ENCODE measurements at regions not wholly inside any gene's neighbourhood (a gene's known extent, or its start where the extent isn't known, plus 50 kb on each side); places are given as distances from the start of the nearest gene placed in this dataset.

DNA sequence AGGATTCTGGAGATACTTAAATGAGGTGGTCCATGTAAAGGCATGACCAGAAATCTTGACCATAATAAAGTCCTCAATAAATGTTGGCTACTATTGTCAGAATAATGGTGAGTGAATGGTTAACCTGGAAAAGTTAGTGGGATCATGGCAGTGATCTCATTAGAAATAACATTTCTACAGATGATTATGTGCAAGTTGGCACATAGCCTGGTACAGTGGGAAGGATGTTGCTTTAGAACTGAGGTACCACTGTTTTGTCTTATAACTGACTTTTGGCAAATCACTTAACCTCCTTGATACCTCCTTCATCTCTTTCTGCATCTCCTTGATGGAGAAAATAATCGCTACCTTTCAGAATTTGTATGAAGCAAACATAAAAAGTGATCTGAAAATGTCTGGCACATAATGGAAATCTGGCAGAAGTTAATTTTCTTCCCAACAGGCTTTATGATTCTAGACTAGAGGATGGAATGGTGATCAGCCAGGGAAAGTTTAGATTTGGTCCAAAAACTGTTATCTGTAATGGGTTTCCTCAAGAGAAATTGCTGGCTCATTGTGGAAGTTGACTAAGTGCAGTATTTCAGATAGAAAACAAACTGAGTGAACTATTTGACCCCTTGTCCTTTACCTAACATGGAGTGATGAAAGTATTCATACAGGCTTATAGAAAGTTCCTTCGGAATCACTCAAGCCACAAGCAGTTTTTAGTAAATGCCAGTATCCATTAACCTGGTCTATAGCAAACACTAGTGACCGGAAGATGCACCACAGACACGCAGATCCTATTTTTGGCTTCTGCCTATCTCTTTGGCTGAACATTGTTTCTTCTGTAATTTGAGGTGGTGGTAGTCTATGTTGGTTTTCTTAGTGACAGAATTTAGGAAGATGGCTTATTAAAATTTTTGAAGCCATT, 449.6 kb upstream of the TGFBR2 start:
- Mint-ChIP-seq H3K4me3 (no peak overlapping the region), H3K27ac (no peak overlapping the region), H3K9me3 (peaks cover 0 to 3% (median 0%) of the 10 kb centered on the region in 7 donors), H3K36me3 (no peaks in the 10 kb centered on the region), H3K27me3 (peaks cover 0 to 14% (median 4%) of the 10 kb centered on the region in 3 donors), H3K4me1 (no peaks in the 10 kb centered on the region)
- ATAC-seq (ENCODE audit: low read depth in 2 of 2), result no peak
- no peak for DNase-seq

GRCh38 chr3:30161375-30161774, 445.0 kb upstream of the TGFBR2 start:
- Mint-ChIP-seq H3K4me3 (no peak overlapping the region), H3K4me1 (no peaks in the 10 kb centered on the region), H3K9me3 (peaks cover 0 to 17% (median 4%) of the 10 kb centered on the region in 7 donors), H3K27ac (peak overlapping the region in 1 of 6 donors; percentile 59), H3K36me3 (no peaks in the 10 kb centered on the region), H3K27me3 (peaks cover 0 to 8% (median 0%) of the 10 kb centered on the region in 3 donors)
- ATAC-seq (ENCODE audit: low read depth in 2 of 2), result no peak
- no peak for DNase-seq

DNA sequence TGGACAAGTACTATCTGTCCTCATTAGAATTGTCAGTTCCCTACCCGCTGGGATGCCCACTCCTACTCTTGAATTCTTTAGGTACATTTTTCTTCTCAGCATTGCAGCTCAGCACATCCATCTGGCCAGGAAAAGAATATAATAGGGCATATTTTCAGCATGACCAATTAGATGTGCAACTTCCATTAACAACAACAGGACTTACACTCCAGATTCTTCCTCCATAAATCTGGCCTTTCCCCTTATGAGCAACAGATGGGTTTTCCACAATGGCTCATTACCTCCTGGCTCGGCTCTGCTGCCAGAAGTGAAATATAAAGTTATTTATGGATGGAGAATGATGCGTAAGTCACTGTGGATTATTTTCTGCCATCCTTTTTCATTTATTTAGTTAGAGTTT, 443.8 kb upstream of the TGFBR2 start:
- Mint-ChIP-seq H3K9me3 (peaks cover 0 to 17% (median 4%) of the 10 kb centered on the region in 7 donors), H3K4me1 (no peaks in the 10 kb centered on the region), H3K27me3 (peaks cover 0 to 8% (median 0%) of the 10 kb centered on the region in 3 donors), H3K4me3 (no peak overlapping the region), H3K27ac (peak overlapping the region in 2 of 6 donors; percentile 12 to 40), H3K36me3 (no peaks in the 10 kb centered on the region)
- DNase-seq (no peak), ATAC-seq (ENCODE audit: low read depth in 2 of 2) (no peak)

GRCh38 chr3:30166535-30166934, 439.9 kb upstream of the TGFBR2 start:
- Mint-ChIP-seq H3K36me3 (no peaks in the 10 kb centered on the region), H3K9me3 (peaks cover 0 to 17% (median 4%) of the 10 kb centered on the region in 7 donors), H3K4me3 (no peak overlapping the region), H3K4me1 (no peaks in the 10 kb centered on the region), H3K27ac (no peak overlapping the region), H3K27me3 (peaks cover 0 to 2% (median 0%) of the 10 kb centered on the region in 3 donors)
- DNase-seq, result no peak
- no peak for ATAC-seq (ENCODE audit: low read depth in 2 of 2)

- Mint-ChIP-seq H3K4me1 (no peaks in the 10 kb centered on the region), H3K27ac (no peak overlapping the region), H3K4me3 (no peak overlapping the region), H3K27me3 (no peaks in the 10 kb centered on the region), H3K36me3 (no peaks in the 10 kb centered on the region), H3K9me3 (peaks cover 0 to 17% (median 4%) of the 10 kb centered on the region in 7 donors)
- DNase-seq (no peak), ATAC-seq (ENCODE audit: low read depth in 2 of 2) (no peak)
Observed at GRCh38 chr3:30167541-30168011, 438.8 kb upstream of the TGFBR2 start.

- H3K4me1 Mint-ChIP-seq, result no peaks in the 10 kb centered on the region
- ATAC-seq (ENCODE audit: low read depth in 2 of 2), result no peak
Observed at GRCh38 chr3:30169487-30169886, 436.9 kb upstream of the TGFBR2 start.

GRCh38 chr3:30170681-30171438, 435.5 kb upstream of the TGFBR2 start:
- Mint-ChIP-seq H3K27ac (no peak overlapping the region), H3K4me3 (no peak overlapping the region)
- ATAC-seq (ENCODE audit: low read depth in 2 of 2), result no peak

More at GRCh38 chr3:30169487-30169886, 436.9 kb upstream of the TGFBR2 start:
- H3K4me3 Mint-ChIP-seq, result no peak overlapping the region
- DNase-seq, result no peak
- no peak overlapping the region for H3K27ac Mint-ChIP-seq
- H3K9me3 Mint-ChIP-seq, result peaks cover 0 to 17% (median 4%) of the 10 kb centered on the region in 7 donors
- H3K36me3 Mint-ChIP-seq, result no peaks in the 10 kb centered on the region
- H3K27me3 Mint-ChIP-seq, result no peaks in the 10 kb centered on the region

DNA sequence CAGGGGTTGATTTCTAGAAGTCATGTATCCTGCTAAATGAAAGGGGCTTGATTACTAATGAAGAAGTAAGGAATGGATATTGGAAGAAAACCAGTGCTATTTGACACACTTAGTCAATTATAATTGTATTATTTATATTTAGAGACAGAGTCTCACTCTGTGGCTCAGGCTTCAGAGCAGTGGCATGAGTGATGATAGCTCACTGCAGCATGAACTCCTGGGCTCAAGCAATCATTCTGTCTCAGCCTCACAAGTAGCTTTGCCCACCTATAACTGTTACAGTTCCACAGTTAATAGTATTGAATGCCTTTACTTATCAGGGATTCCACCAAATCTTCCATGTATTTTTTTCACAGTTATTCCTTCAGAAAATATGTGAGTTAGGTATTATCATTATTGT, 432.0 kb upstream of the TGFBR2 start:
- no peaks in the 10 kb centered on the region for H3K27me3 Mint-ChIP-seq
- no peaks in the 10 kb centered on the region for H3K36me3 Mint-ChIP-seq
- no peaks in the 10 kb centered on the region for H3K4me1 Mint-ChIP-seq
- H3K4me3 Mint-ChIP-seq, result no peak overlapping the region
- no peaks in the 10 kb centered on the region for H3K9me3 Mint-ChIP-seq
- H3K27ac Mint-ChIP-seq, result peak overlapping the region in 1 of 6 donors; percentile 9
- ATAC-seq (ENCODE audit: low read depth in 2 of 2) (no peak), DNase-seq (no peak)

More at GRCh38 chr3:30170681-30171438, 435.5 kb upstream of the TGFBR2 start:
- H3K4me1 Mint-ChIP-seq, result no peaks in the 10 kb centered on the region
- H3K27me3 Mint-ChIP-seq, result no peaks in the 10 kb centered on the region
- H3K36me3 Mint-ChIP-seq, result no peaks in the 10 kb centered on the region
- H3K9me3 Mint-ChIP-seq, result peaks cover 0 to 7% (median 4%) of the 10 kb centered on the region in 7 donors
- no peak for DNase-seq

DNA sequence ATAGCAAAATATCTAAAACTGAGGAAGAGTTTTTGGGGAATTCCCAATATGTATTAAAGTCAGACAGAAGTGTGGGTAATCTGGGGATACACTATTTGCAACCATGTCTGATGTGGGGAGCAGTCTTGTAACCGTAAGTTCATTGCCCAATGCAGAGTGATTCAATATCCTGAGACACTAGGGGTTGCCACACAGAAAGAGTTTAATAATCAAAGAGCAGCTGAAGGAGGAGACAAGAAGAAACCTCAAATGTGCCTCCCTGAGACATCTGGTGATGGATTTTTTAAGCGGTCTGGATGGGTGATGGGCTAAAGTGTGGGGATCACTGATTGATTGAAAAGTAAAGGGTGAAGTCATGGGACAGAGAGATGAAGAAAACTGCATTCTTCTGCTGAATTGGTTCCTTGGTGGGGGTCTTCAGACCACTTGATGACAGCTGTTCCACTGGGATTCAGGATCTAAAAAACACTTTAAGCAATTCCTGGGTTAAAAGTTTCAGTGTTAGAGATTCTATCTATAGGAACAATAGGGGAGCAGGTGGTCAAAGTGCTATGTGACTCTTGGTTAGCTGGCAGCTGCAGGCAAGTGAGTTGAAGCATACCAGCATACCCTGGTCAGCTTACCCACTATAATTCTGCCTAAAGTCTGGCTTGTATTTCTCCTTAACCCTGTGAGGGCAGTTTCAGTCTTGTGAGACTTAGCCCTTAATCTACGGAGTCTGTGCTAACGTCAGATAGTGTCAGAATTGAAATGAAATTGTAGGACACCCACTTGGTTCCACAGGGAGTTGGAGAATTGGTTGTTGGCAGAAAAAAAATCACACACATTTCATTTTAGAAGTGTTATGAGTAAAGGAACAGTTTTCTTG, 425.9 kb upstream of the TGFBR2 start:
- Mint-ChIP-seq H3K4me1 (no peaks in the 10 kb centered on the region), H3K27me3 (peaks cover 0 to 15% (median 5%) of the 10 kb centered on the region in 3 donors), H3K27ac (no peak overlapping the region), H3K4me3 (no peak overlapping the region), H3K9me3 (no peaks in the 10 kb centered on the region), H3K36me3 (no peaks in the 10 kb centered on the region)
- ATAC-seq (ENCODE audit: low read depth in 2 of 2) (no peak), DNase-seq (no peak)

GRCh38 chr3:30181178-30181465, 425.3 kb upstream of the TGFBR2 start:
- DNase-seq (no peak), ATAC-seq (ENCODE audit: low read depth in 2 of 2) (no peak)
- Mint-ChIP-seq H3K9me3 (no peaks in the 10 kb centered on the region), H3K27me3 (peaks cover 0 to 15% (median 5%) of the 10 kb centered on the region in 3 donors), H3K27ac (no peak overlapping the region), H3K36me3 (no peaks in the 10 kb centered on the region), H3K4me3 (no peak overlapping the region), H3K4me1 (no peaks in the 10 kb centered on the region)

GRCh38 chr3:30181581-30181980, 424.8 kb upstream of the TGFBR2 start:
- ATAC-seq (ENCODE audit: low read depth in 2 of 2), result no peak
- no peaks in the 10 kb centered on the region for H3K9me3 Mint-ChIP-seq
- peaks cover 0 to 15% (median 5%) of the 10 kb centered on the region in 3 donors for H3K27me3 Mint-ChIP-seq
- H3K4me3 Mint-ChIP-seq, result no peak overlapping the region
- DNase-seq, result no peak
- H3K27ac Mint-ChIP-seq, result no peak overlapping the region
- H3K4me1 Mint-ChIP-seq, result no peaks in the 10 kb centered on the region
- no peaks in the 10 kb centered on the region for H3K36me3 Mint-ChIP-seq

DNA sequence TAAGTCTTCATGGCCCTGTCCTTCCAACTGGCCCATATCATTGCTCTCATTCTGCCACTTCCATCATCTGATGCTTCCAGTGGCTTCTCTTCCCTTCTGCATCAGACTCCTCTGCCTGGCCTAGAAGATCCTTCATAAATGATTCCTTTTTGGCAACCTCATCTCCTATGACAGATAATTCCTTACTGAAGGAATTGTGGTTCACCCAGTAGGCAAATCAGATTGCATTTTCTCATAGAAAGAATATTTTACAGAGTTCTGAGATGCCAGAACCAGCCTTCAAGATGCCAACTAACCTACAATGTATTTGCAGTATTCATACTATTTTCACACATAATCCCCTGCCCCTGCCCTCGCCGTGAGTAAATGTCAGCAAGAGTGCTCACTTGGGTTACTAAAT, 423.0 kb upstream of the TGFBR2 start:
- Mint-ChIP-seq H3K27ac (peak overlapping the region in 1 of 6 donors; percentile 37), H3K4me1 (no peaks in the 10 kb centered on the region), H3K9me3 (no peaks in the 10 kb centered on the region), H3K36me3 (no peaks in the 10 kb centered on the region), H3K4me3 (no peak overlapping the region), H3K27me3 (peaks cover 0 to 22% (median 5%) of the 10 kb centered on the region in 3 donors)
- DNase-seq (no peak), ATAC-seq (ENCODE audit: low read depth in 2 of 2) (no peak)

Data from naive B cell (primary cell).